ENCODE measurements at regions not wholly inside any gene's neighbourhood (a gene's known extent, or its start where the extent isn't known, plus 50 kb on each side); places are given as distances from the start of the nearest gene placed in this dataset.

- TF ChIP-seq CTCF (IDR thresholded peaks at IDR 0.05) (no peak), EZH2phosphoT487 (IDR thresholded peaks at IDR 0.05) (no peak)
Measured at GRCh38 chr14:37970696-37971095, 237.0 kb upstream of the SSTR1 start.
